Keratinocyte (primary cell): ENCODE measurements at regions not wholly inside any gene's neighbourhood (a gene's known extent, or its start where the extent isn't known, plus 50 kb on each side); places are given as distances from the start of the nearest gene placed in this dataset.

Experiments used
- DNase-seq: peaks from one replicate; pipeline ENCODE4 v3.0.0-alpha.2; 2011; ENCODE audit warnings: low read depth, missing footprints, low spot score
- FAIRE-seq: peaks from 2 replicates; lab custom pipeline; 2011; peaks lifted over from hg19 to GRCh38; lab: Jason Lieb, UNC
- H2AFZ ChIP-seq: 2 replicates; pipeline ENCODE4 v1.6.0; 2012; ENCODE audit warnings: low read length, control low read depth, inconsistent platforms; ENCODE audit not compliant: control insufficient read depth
- H3K27ac ChIP-seq: 2 replicates; pipeline ENCODE4 v1.5.1; 2011; ENCODE audit warnings: low read length; ENCODE audit not compliant: control insufficient read depth, insufficient read depth
- H3K27me3 ChIP-seq: 3 replicates; pipeline ENCODE4 v1.6.0; 2011; ENCODE audit warnings: low read length; ENCODE audit not compliant: control insufficient read depth, insufficient read depth; ENCODE audit errors: extremely low read depth
- H3K36me3 ChIP-seq, 2 experiments: 2 replicates in 1 of 2; 3 replicates in 1 of 2; pipeline ENCODE4 v1.5.1; 2011; ENCODE audit warnings: low read length in 2 of 2, mild to moderate bottlenecking in 1 of 2; ENCODE audit not compliant: control insufficient read depth in 2 of 2, insufficient read depth in 2 of 2; ENCODE audit errors: extremely low read depth in 1 of 2
- H3K4me1 ChIP-seq: 3 replicates; pipeline ENCODE4 v1.5.1; 2011; ENCODE audit warnings: low read length; ENCODE audit not compliant: control insufficient read depth, insufficient read depth; ENCODE audit errors: extremely low read depth
- H3K4me2 ChIP-seq: 3 replicates; pipeline ENCODE4 v1.6.0; 2011; ENCODE audit warnings: low read depth, low read length; ENCODE audit not compliant: control insufficient read depth, insufficient read depth; ENCODE audit errors: extremely low read depth
- H3K4me3 ChIP-seq, 3 experiments: fragments of 200-600 bp in 1 of 3; sonication (generic) in 1 of 3; 2 replicates in 2 of 3; 3 replicates in 1 of 3; pipeline ENCODE4 v1.5.1; 2011 to 2016; ENCODE audit warnings: low read length in 3 of 3, mild to moderate bottlenecking in 3 of 3, control low read depth in 2 of 3, inconsistent platforms in 1 of 3, low read depth in 1 of 3, mixed read lengths in 1 of 3, mixed run types in 1 of 3, moderate library complexity in 1 of 3; ENCODE audit not compliant: control insufficient read depth in 2 of 3, insufficient read depth in 2 of 3; ENCODE audit errors: extremely low read depth in 1 of 3
- H3K79me2 ChIP-seq: 2 replicates; pipeline ENCODE4 v1.6.0; 2012; ENCODE audit warnings: low read length; ENCODE audit not compliant: control insufficient read depth, insufficient read depth
- H3K9ac ChIP-seq: 3 replicates; pipeline ENCODE4 v1.6.0; 2011; ENCODE audit warnings: low read length; ENCODE audit not compliant: control insufficient read depth, insufficient read depth; ENCODE audit errors: extremely low read depth
- H3K9me1 ChIP-seq: 3 replicates; pipeline ENCODE4 v1.6.0; 2011; ENCODE audit warnings: low read length; ENCODE audit not compliant: control insufficient read depth, insufficient read depth; ENCODE audit errors: extremely low read depth
- H3K9me3 ChIP-seq: 2 replicates; pipeline ENCODE4 v1.5.1; 2012; ENCODE audit warnings: low read depth, low read length; ENCODE audit not compliant: control insufficient read depth
- H4K20me1 ChIP-seq: 3 replicates; pipeline ENCODE4 v1.6.0; 2011; ENCODE audit warnings: low read length; ENCODE audit not compliant: control insufficient read depth, insufficient read depth; ENCODE audit errors: extremely low read depth
- CTCF ChIP-seq, 3 experiments: IDR thresholded peaks in 1 of 3; conservative IDR thresholded peaks in 1 of 3; optimal IDR thresholded peaks in 1 of 3; 2 replicates in 2 of 3; 3 replicates in 1 of 3; pipeline versions ENCODE3 to v1.5.1; 2011; ENCODE audit warnings: low read length in 3 of 3, mild to moderate bottlenecking in 3 of 3, moderate library complexity in 2 of 3, control low read depth in 1 of 3, inconsistent platforms in 1 of 3; ENCODE audit not compliant: insufficient read depth in 2 of 3; ENCODE audit errors: extremely low read depth in 1 of 3
- EZH2 ChIP-seq: IDR thresholded peaks from one replicate; pipeline ENCODE4 v1.6.1; 2012; ENCODE audit warnings: inconsistent platforms, mild to moderate bottlenecking, low read length, moderate library complexity
- dilution Hi-C: fragments of 300-500 bp; cut with MboI; formaldehyde crosslinking; loops from one replicate; pipeline ENCODE4 v1.7.0; 2020; ENCODE audit warnings: low sequenced_read_pairs; ENCODE audit not compliant: extremely low pct_ligation_motif_present

GRCh38 chr6:80541181-80541580, 434.7 kb downstream of the BCKDHB start:
- no peaks in the 10 kb centered on the region for H3K79me2 ChIP-seq
- H3K9ac ChIP-seq, result no peak overlapping the region
- H3K9me1 ChIP-seq, result no peaks in the 10 kb centered on the region
- TF ChIP-seq CTCF (optimal IDR thresholded peaks at IDR 0.05 in 1 of 3, IDR thresholded peaks at IDR 0.05 in 1 of 3, conservative IDR thresholded peaks at IDR 0.05 in 1 of 3; ENCODE audit: extremely low read depth in 1 of 3, insufficient read depth in 2 of 3, low read length in 3 of 3) (no peak), EZH2 (no peak)
- H3K27ac ChIP-seq, result peak overlapping the region; percentile 80
- H4K20me1 ChIP-seq, result no peaks in the 10 kb centered on the region
- H3K4me1 ChIP-seq, result peaks cover 27% of the 10 kb centered on the region
- dilution Hi-C loops, result no loop called here
- H3K36me3 ChIP-seq, result no peaks in the 10 kb centered on the region
- peak overlapping the region; percentile 65 for H3K4me2 ChIP-seq
- DNase-seq (peak; percentile 75), FAIRE-seq (peak; percentile 95)
- H3K27me3 ChIP-seq, result no peaks in the 10 kb centered on the region
- peaks cover under 1% of the 10 kb centered on the region for H3K9me3 ChIP-seq
- H3K4me3 ChIP-seq, result no peak overlapping the region
- peak overlapping the region; percentile 59 for H2AFZ ChIP-seq

DNA sequence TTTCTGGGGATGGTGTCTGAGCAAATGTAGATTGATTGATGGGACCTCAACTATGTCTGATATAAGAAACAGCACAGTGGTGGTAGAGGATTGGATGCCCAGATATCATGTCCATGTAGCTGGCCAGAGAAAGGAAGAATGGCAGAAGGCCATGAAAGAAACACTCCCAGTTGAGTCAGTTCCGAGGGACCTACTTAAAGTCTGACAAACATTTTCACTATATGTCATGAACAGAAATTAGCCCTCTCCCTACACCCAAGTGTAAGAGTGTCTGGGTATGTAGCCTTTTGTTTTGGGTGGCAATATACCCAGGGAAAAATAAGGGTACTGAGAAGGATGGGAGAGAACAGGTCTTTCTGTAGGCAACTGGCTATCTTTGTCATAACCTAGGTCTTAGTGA, 434.2 kb downstream of the BCKDHB start:
- Histone ChIP-seq H3K9me3 (peaks cover 3% of the 10 kb centered on the region), H3K9me1 (no peaks in the 10 kb centered on the region), H3K79me2 (no peaks in the 10 kb centered on the region), H3K27ac (peak overlapping the region; percentile 80), H3K36me3 (no peaks in the 10 kb centered on the region), H3K9ac (peak overlapping the region; percentile 37), H3K4me2 (peak overlapping the region; percentile 65), H4K20me1 (no peaks in the 10 kb centered on the region), H3K4me3 (no peak overlapping the region), H3K4me1 (peaks cover 27% of the 10 kb centered on the region), H3K27me3 (no peaks in the 10 kb centered on the region), H2AFZ (peak overlapping the region; percentile 59)
- FAIRE-seq (no peak), DNase-seq (no peak)
- TF ChIP-seq CTCF (optimal IDR thresholded peaks at IDR 0.05 in 1 of 3, IDR thresholded peaks at IDR 0.05 in 1 of 3, conservative IDR thresholded peaks at IDR 0.05 in 1 of 3; ENCODE audit: extremely low read depth in 1 of 3, insufficient read depth in 2 of 3, low read length in 3 of 3) (no peak), EZH2 (no peak)
- dilution Hi-C loops, result no loop called here
